Trophoblast cell (in vitro differentiated cells and primary cell): ENCODE measurements at regions not wholly inside any gene's neighbourhood (a gene's known extent, or its start where the extent isn't known, plus 50 kb on each side); places are given as distances from the start of the nearest gene placed in this dataset.

Experiments
- DNase-seq, 2 donors: peaks; one replicate each; pipeline ENCODE4 v3.0.0-alpha.2; 2016
- H2AFZ ChIP-seq: 2 replicates; pipeline ENCODE4 v1.6.1; 2013; ENCODE audit warnings: low read length, moderate library complexity, mild to moderate bottlenecking; ENCODE audit not compliant: insufficient read depth, poor library complexity
- H2AK5ac ChIP-seq: 2 replicates; pipeline ENCODE4 v1.6.1; 2013; ENCODE audit warnings: mild to moderate bottlenecking, low read length
- H2BK120ac ChIP-seq: 2 replicates; pipeline ENCODE4 v1.6.1; 2013; ENCODE audit warnings: low read length, mild to moderate bottlenecking, moderate library complexity; ENCODE audit not compliant: insufficient read depth, poor library complexity
- H2BK12ac ChIP-seq: 2 replicates; pipeline ENCODE4 v1.6.1; 2013; ENCODE audit warnings: mild to moderate bottlenecking, low read length, moderate library complexity
- H2BK5ac ChIP-seq: 2 replicates; pipeline ENCODE4 v1.6.1; 2013; ENCODE audit warnings: low read length, low read depth, moderate library complexity, mild to moderate bottlenecking; ENCODE audit not compliant: poor library complexity
- H3K14ac ChIP-seq: 2 replicates; pipeline ENCODE4 v1.6.1; 2013; ENCODE audit warnings: mild to moderate bottlenecking, low read length
- H3K18ac ChIP-seq: 2 replicates; pipeline ENCODE4 v1.6.1; 2013; ENCODE audit warnings: mild to moderate bottlenecking, low read length
- H3K23ac ChIP-seq: 2 replicates; pipeline ENCODE4 v1.6.1; 2013; ENCODE audit warnings: low read length
- H3K27ac ChIP-seq: 2 replicates; pipeline ENCODE4 v1.5.1; 2013; ENCODE audit warnings: low read depth, mild to moderate bottlenecking, inconsistent platforms, low read length, moderate library complexity
- H3K27me3 ChIP-seq: 2 replicates; pipeline ENCODE4 v1.6.1; 2013; ENCODE audit warnings: inconsistent platforms, mild to moderate bottlenecking, low read length, moderate library complexity; ENCODE audit not compliant: insufficient read depth
- H3K36me3 ChIP-seq, 2 experiments: 1 replicate in 1 of 2; 2 replicates in 1 of 2; pipeline ENCODE4 v1.6.1; 2013; ENCODE audit warnings: low read length in 2 of 2, mild to moderate bottlenecking in 2 of 2, moderate library complexity in 1 of 2; ENCODE audit not compliant: insufficient read depth in 2 of 2, control insufficient read depth in 1 of 2
- H3K4ac ChIP-seq: 2 replicates; pipeline ENCODE4 v1.6.1; 2013; ENCODE audit warnings: low read depth, mild to moderate bottlenecking, low read length, moderate library complexity
- H3K4me1 ChIP-seq, 2 experiments: 1 replicate in 1 of 2; 2 replicates in 1 of 2; pipeline ENCODE4 v1.6.1; 2013; ENCODE audit warnings: low read length in 2 of 2, mild to moderate bottlenecking in 2 of 2, moderate library complexity in 1 of 2; ENCODE audit not compliant: insufficient read depth in 2 of 2, control insufficient read depth in 1 of 2
- H3K4me2 ChIP-seq: 2 replicates; pipeline ENCODE4 v1.6.1; 2013; ENCODE audit warnings: inconsistent platforms, mild to moderate bottlenecking, low read length, moderate library complexity
- H3K4me3 ChIP-seq: 2 replicates; pipeline ENCODE4 v1.5.1; 2013; ENCODE audit warnings: mild to moderate bottlenecking, low read depth, low read length, inconsistent platforms
- H3K79me1 ChIP-seq: one replicate; pipeline ENCODE4 v1.6.1; 2013; ENCODE audit warnings: low read length
- H3K79me2 ChIP-seq: 2 replicates; pipeline ENCODE4 v1.6.1; 2013; ENCODE audit warnings: low read length, mild to moderate bottlenecking; ENCODE audit not compliant: control insufficient read depth, insufficient read depth, poor library complexity
- H3K9ac ChIP-seq: 2 replicates; pipeline ENCODE4 v1.6.1; 2013; ENCODE audit warnings: mild to moderate bottlenecking, low read length
- H3K9me3 ChIP-seq: 2 replicates; pipeline ENCODE4 v1.6.1; 2013; ENCODE audit warnings: low read depth, mild to moderate bottlenecking, control low read depth, inconsistent platforms, low read length; ENCODE audit not compliant: insufficient read depth
- H4K12ac ChIP-seq: 2 replicates; pipeline ENCODE4 v1.6.1; 2013; ENCODE audit warnings: low read depth, mild to moderate bottlenecking, low read length, moderate library complexity
- H4K8ac ChIP-seq: 2 replicates; pipeline ENCODE4 v1.6.1; 2013; ENCODE audit warnings: low read depth, mild to moderate bottlenecking, low read length, moderate library complexity
- H4K91ac ChIP-seq: one replicate; pipeline ENCODE4 v1.6.1; 2013; ENCODE audit warnings: low read depth, mild to moderate bottlenecking, low read length, moderate library complexity
- WGBS: extraction: QIAGEN DNeasy Blood & Tissue Kit; methylation state at CpG from one replicate; pipeline ENCODE4 v1.1.7; 2013; ENCODE audit warnings: missing lambda C conversion rate; ENCODE audit not compliant: insufficient read length, insufficient coverage; ENCODE audit errors: extremely low coverage; 5-methylcytosine and 5-hydroxymethylcytosine counted together

DNA sequence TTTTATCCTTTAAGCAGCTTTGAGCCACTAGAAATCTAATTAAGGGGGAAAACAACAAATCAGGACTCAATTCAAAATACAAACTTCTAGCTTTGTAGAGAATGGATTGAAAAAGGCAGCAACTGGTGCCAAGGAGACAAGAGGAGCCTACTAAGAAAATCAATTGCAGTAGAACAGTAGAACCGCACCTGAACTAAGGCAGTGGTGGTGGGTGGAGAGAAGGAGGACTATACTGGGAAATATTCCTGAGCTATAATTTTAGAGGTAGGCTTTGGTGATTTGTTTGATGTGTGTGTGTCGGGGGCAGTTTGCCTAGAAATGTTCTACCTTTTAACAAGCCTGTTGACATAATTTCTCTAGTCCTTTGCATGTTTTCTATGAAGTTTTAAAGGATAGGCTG is 270.9 kb upstream of the SYT10 start:
- H3K27me3 ChIP-seq: no peaks in the 10 kb centered on the region
- no peak overlapping the region for H3K4me3 ChIP-seq
- no peak overlapping the region for H2AFZ ChIP-seq
- H2BK120ac ChIP-seq: no peak overlapping the region
- no peak overlapping the region for H3K23ac ChIP-seq
- no peak for DNase-seq
- H4K8ac ChIP-seq: no peak overlapping the region
- H3K79me1 ChIP-seq: no peaks in the 10 kb centered on the region
- no peak overlapping the region for H3K18ac ChIP-seq
- no peak overlapping the region for H3K9ac ChIP-seq
- no peak overlapping the region for H3K27ac ChIP-seq
- H3K4me1 ChIP-seq: no peaks in the 10 kb centered on the region
- WGBS: no CpG with 5 or more reads among the region's 2 CpGs
- H2AK5ac ChIP-seq: no peak overlapping the region
- H2BK12ac ChIP-seq: no peak overlapping the region
- no peaks in the 10 kb centered on the region for H3K36me3 ChIP-seq
- H3K4ac ChIP-seq: no peak overlapping the region
- H2BK5ac ChIP-seq: no peak overlapping the region
- H3K9me3 ChIP-seq: no peaks in the 10 kb centered on the region
- H4K91ac ChIP-seq: no peak overlapping the region
- no peak overlapping the region for H3K14ac ChIP-seq
- no peak overlapping the region for H3K4me2 ChIP-seq
- H3K79me2 ChIP-seq: no peaks in the 10 kb centered on the region
- no peak overlapping the region for H4K12ac ChIP-seq

DNA sequence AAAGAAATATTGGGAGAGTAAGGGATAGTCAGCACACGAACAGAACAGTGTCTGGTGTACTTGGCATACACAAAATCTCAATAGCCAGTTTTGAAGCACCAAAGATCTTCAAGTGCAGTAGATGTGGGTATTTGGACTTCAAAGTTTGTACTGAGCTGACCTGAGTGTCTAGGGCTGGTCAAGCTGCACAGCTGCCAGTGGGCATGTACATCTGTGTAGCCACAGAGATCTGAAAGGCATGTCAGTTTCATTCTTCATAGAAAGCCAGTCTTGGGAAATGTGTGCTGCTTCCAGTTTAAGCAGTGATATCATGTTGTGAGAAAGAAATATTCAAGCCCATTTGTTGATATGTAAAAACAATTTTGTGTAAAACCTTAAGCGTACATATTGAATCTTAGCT is 279.0 kb upstream of the SYT10 start:
- no peaks in the 10 kb centered on the region for H3K4me1 ChIP-seq
- H3K14ac ChIP-seq: no peak overlapping the region
- no peak overlapping the region for H2AK5ac ChIP-seq
- H3K18ac ChIP-seq: no peak overlapping the region
- peaks cover 3% of the 10 kb centered on the region for H3K9me3 ChIP-seq
- no peak overlapping the region for H3K4me3 ChIP-seq
- no peak for DNase-seq
- H3K79me2 ChIP-seq: no peaks in the 10 kb centered on the region
- H2BK5ac ChIP-seq: no peak overlapping the region
- H3K4ac ChIP-seq: no peak overlapping the region
- no peak overlapping the region for H4K91ac ChIP-seq
- H2BK120ac ChIP-seq: no peak overlapping the region
- H4K12ac ChIP-seq: no peak overlapping the region
- H4K8ac ChIP-seq: no peak overlapping the region
- no peak overlapping the region for H3K9ac ChIP-seq
- H2BK12ac ChIP-seq: no peak overlapping the region
- H3K27ac ChIP-seq: no peak overlapping the region
- no peak overlapping the region for H2AFZ ChIP-seq
- no CpG with 5 or more reads among the region's 2 CpGs for WGBS
- no peak overlapping the region for H3K23ac ChIP-seq
- H3K4me2 ChIP-seq: no peak overlapping the region
- H3K36me3 ChIP-seq: no peaks in the 10 kb centered on the region
- no peaks in the 10 kb centered on the region for H3K27me3 ChIP-seq
- no peaks in the 10 kb centered on the region for H3K79me1 ChIP-seq

DNA sequence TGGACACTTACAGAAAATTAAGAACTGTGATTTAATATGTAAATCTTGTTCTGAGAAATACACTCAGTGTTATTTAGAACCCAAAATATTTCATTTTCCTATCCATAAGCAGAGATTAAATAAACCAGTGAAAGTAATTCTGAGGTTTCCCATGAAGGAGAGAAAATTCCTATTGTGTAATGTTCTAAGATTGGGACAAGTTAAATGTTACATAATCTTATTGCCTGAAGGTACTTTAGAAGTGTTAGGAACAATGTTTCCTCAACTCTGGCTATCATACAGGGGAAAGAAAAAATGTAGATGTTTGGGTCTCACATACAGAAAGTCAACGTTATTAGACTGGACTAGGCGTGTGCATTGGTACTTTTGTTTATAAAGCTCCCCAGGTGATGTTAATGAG is 281.9 kb upstream of the SYT10 start:
- no peaks in the 10 kb centered on the region for H3K79me1 ChIP-seq
- no peak overlapping the region for H3K23ac ChIP-seq
- no peak overlapping the region for H3K4me3 ChIP-seq
- no peaks in the 10 kb centered on the region for H3K27me3 ChIP-seq
- H3K14ac ChIP-seq: no peak overlapping the region
- H2AFZ ChIP-seq: no peak overlapping the region
- no peak overlapping the region for H3K4ac ChIP-seq
- no peak overlapping the region for H2BK12ac ChIP-seq
- no peak overlapping the region for H2BK120ac ChIP-seq
- H3K9ac ChIP-seq: no peak overlapping the region
- no peak overlapping the region for H4K8ac ChIP-seq
- H3K18ac ChIP-seq: no peak overlapping the region
- H3K4me2 ChIP-seq: no peak overlapping the region
- no peak overlapping the region for H4K12ac ChIP-seq
- no peaks in the 10 kb centered on the region for H3K36me3 ChIP-seq
- no peaks in the 10 kb centered on the region for H3K79me2 ChIP-seq
- H3K27ac ChIP-seq: no peak overlapping the region
- H4K91ac ChIP-seq: no peak overlapping the region
- peak in 1 of 2 donors; percentile 63 for DNase-seq
- peaks cover 3% of the 10 kb centered on the region for H3K9me3 ChIP-seq
- no peak overlapping the region for H2AK5ac ChIP-seq
- H3K4me1 ChIP-seq: no peaks in the 10 kb centered on the region
- no peak overlapping the region for H2BK5ac ChIP-seq
- WGBS: no CpG with 5 or more reads among the region's 2 CpGs

DNA sequence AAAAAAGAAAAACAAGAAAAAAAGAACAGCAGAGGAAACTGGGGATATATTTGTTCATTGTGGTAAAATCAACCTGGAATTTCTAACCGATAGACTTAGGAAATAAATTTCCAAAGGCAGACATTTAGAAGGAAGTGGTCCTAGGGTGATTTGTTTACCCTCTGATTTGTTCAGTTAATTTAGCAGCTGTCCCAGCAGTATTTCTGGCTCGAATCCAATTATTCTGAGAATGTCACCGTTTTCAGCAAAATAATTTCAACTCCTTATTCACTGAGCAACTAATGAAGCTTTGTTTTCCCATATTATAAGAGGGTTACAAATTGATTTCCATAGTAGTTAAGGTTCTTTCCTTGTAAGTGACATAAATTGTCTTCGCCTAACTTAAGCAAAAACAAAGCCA is 285.2 kb upstream of the SYT10 start:
- H2BK5ac ChIP-seq: no peak overlapping the region
- DNase-seq: no peak
- H3K18ac ChIP-seq: no peak overlapping the region
- no peak overlapping the region for H3K4ac ChIP-seq
- no peaks in the 10 kb centered on the region for H3K27me3 ChIP-seq
- no peaks in the 10 kb centered on the region for H3K36me3 ChIP-seq
- no peak overlapping the region for H4K12ac ChIP-seq
- no peak overlapping the region for H4K8ac ChIP-seq
- H3K4me1 ChIP-seq: no peaks in the 10 kb centered on the region
- H3K23ac ChIP-seq: no peak overlapping the region
- no peak overlapping the region for H3K4me2 ChIP-seq
- H4K91ac ChIP-seq: no peak overlapping the region
- H2BK120ac ChIP-seq: no peak overlapping the region
- H3K79me1 ChIP-seq: no peaks in the 10 kb centered on the region
- no peak overlapping the region for H2AFZ ChIP-seq
- H3K9me3 ChIP-seq: peaks cover 1% of the 10 kb centered on the region
- no peak overlapping the region for H2BK12ac ChIP-seq
- H3K27ac ChIP-seq: no peak overlapping the region
- no peak overlapping the region for H2AK5ac ChIP-seq
- no peak overlapping the region for H3K9ac ChIP-seq
- H3K14ac ChIP-seq: no peak overlapping the region
- no peaks in the 10 kb centered on the region for H3K79me2 ChIP-seq
- WGBS: no CpG with 5 or more reads among the region's 4 CpGs
- no peak overlapping the region for H3K4me3 ChIP-seq
